ENCODE measurements at regions not wholly inside any gene's neighbourhood (a gene's known extent, or its start where the extent isn't known, plus 50 kb on each side); places are given as distances from the start of the nearest gene placed in this dataset.

DNA sequence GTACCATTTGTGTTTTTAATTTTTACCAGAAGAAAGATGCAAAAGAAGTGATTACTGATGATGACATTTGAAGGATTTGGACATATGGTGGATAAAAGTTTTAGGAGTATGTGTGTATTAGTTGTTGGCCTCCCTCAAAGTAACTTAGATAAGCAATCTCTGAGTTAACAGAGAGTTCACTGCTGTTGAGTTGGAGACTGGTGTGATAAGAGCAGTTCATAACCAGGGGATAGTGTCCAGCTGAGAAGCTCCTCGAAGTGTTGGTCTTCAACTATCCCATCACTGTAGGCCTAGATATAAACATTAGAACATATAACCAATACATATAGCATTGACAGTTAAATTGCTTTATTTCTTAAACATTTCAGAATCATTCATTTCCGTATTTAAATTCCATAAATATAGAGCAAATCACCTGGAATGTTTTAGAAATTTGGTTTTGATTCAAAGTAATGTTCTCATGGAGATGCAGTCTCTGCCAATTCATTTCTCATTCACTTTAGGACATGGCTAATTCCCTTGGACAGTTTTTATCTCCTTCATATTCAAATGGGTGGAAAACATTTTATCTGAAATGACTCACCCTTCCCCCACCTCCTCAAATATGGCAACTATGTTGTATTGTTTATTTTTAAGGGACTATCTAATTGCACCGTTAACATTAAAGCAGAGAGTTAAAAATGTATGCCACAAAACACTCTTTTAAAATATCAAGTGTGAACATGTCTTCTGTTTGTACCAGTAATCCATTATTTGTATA lies 136.8 kb upstream of the SLC4A4 start (continued):
- TF ChIP-seq SIN3A (conservative IDR thresholded peaks at IDR 0.05 in 1 of 2, IDR thresholded peaks at IDR 0.05 in 1 of 2; ENCODE audit: low read depth in 1 of 2, low read length in 2 of 2) = no peak
